HEK293 (cell line): ENCODE measurements at regions not wholly inside any gene's neighbourhood (a gene's known extent, or its start where the extent isn't known, plus 50 kb on each side); places are given as distances from the start of the nearest gene placed in this dataset.

Source experiments
- YY1 ChIP-seq: fragments of 450-650 bp; formaldehyde crosslinking; IDR thresholded peaks from 2 replicates; pipeline ENCODE4 v1.5.1; 2018; ENCODE audit warnings: missing biosample characterization, missing genetic modification characterization
- ZNF600 ChIP-seq: fragments of 450-650 bp; formaldehyde crosslinking; IDR thresholded peaks from 2 replicates; pipeline ENCODE4 v1.5.1; 2016; ENCODE audit warnings: missing biosample characterization, missing genetic modification characterization
- TF ChIP-seq, protein P1 (sequence below): fragments of 450-650 bp; formaldehyde crosslinking; conservative IDR thresholded peaks from 2 replicates; pipeline ENCODE4 v1.5.1; 2016; ENCODE audit warnings: low read depth, missing biosample characterization, missing genetic modification characterization

DNA sequence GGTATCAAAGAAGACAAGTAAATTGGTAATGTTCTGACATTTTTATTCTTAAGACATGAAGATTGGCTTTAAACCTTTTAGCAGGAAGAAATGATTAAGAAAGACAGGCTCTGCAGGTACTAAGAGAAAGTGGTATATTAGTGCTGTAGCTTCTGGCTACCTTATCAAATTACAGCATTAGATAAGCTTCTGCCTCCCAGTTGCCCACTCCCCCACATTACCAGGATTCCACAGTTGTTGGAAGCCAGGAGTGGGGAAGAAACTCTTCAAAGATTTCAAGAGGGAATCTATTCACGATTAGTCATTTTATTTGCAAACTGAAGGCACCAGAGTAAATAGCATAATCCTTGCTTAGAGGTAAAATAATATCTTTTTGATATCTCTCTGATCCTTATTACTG, 274.9 kb downstream of the LMO4 start:
- TF ChIP-seq YY1 (tag by site-specific recombination): no peak
- TF ChIP-seq ZNF600: no peak
- TF ChIP-seq, protein P1, sequence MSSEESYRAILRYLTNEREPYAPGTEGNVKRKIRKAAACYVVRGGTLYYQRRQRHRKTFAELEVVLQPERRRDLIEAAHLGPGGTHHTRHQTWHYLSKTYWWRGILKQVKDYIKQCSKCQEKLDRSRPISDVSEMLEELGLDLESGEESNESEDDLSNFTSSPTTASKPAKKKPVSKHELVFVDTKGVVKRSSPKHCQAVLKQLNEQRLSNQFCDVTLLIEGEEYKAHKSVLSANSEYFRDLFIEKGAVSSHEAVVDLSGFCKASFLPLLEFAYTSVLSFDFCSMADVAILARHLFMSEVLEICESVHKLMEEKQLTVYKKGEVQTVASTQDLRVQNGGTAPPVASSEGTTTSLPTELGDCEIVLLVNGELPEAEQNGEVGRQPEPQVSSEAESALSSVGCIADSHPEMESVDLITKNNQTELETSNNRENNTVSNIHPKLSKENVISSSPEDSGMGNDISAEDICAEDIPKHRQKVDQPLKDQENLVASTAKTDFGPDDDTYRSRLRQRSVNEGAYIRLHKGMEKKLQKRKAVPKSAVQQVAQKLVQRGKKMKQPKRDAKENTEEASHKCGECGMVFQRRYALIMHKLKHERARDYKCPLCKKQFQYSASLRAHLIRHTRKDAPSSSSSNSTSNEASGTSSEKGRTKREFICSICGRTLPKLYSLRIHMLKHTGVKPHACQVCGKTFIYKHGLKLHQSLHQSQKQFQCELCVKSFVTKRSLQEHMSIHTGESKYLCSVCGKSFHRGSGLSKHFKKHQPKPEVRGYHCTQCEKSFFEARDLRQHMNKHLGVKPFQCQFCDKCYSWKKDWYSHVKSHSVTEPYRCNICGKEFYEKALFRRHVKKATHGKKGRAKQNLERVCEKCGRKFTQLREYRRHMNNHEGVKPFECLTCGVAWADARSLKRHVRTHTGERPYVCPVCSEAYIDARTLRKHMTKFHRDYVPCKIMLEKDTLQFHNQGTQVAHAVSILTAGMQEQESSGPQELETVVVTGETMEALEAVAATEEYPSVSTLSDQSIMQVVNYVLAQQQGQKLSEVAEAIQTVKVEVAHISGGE (tag by site-specific recombination): no peak
